SK-N-SH (cell line): ENCODE measurements at regions not wholly inside any gene's neighbourhood (a gene's known extent, or its start where the extent isn't known, plus 50 kb on each side); places are given as distances from the start of the nearest gene placed in this dataset.

Source experiments
- CTCF ChIA-PET: fragments of 300-600, 350-600 bp; formaldehyde crosslinking; extraction: SDS; loops from one replicate; lab custom pipeline; 2021; lab: Yijun Ruan, JAX
- POLR2A ChIA-PET: fragments of 350-600 bp; sonication (Branson Sonifier 250); formaldehyde crosslinking; extraction: SDS; loops from one replicate; lab custom pipeline; 2020; ENCODE audit warnings: antibody characterized with exemption, inconsistent platforms; lab: Yijun Ruan, JAX
- DNase-seq: peaks from one replicate; pipeline ENCODE4 v3.0.0; 2012
- H2AFZ ChIP-seq: fragments of 200-600 bp; sonication (generic); 2 replicates; pipeline ENCODE4 v1.8.1; 2016; ENCODE audit warnings: antibody characterized with exemption, mild to moderate bottlenecking, low read depth
- H3F3A ChIP-seq: fragments of 200-600 bp; sonication (generic); replicated peaks from 2 replicates; pipeline ENCODE3; 2016; ENCODE audit warnings: antibody characterized with exemption, mild to moderate bottlenecking; ENCODE audit not compliant: insufficient read depth
- H3K27ac ChIP-seq, 2 experiments: fragments of 200-500 bp in 1 of 2; fragments of 200-600 bp in 1 of 2; sonication (Bioruptor generic) in 1 of 2; sonication (generic), shearing (Covaris generic) in 1 of 2; 2 replicates each; pipeline versions ENCODE4 v1.5.1 to v1.6.1; 2014 to 2016; ENCODE audit warnings: low read depth in 2 of 2, inconsistent platforms in 1 of 2, low read length in 1 of 2, mild to moderate bottlenecking in 1 of 2, mixed read lengths in 1 of 2
- H3K27me3 ChIP-seq: fragments of 200-600 bp; sonication (generic), shearing (Covaris generic); 2 replicates; pipeline ENCODE4 v1.6.1; 2016; ENCODE audit warnings: mixed run types; ENCODE audit not compliant: insufficient read depth
- H3K36me3 ChIP-seq, 2 experiments: fragments of 200-500 bp in 1 of 2; fragments of 200-600 bp in 1 of 2; sonication (Bioruptor generic) in 1 of 2; sonication (generic) in 1 of 2; replicated peaks in 1 of 2; 2 replicates each; pipeline versions ENCODE3 to v1.5.1; 2014 to 2016; ENCODE audit warnings: low read length in 1 of 2, mild to moderate bottlenecking in 1 of 2; ENCODE audit not compliant: insufficient read depth in 2 of 2, control insufficient read depth in 1 of 2
- H3K4me1 ChIP-seq, 2 experiments: fragments of 200-500 bp in 1 of 2; fragments of 200-600 bp in 1 of 2; sonication (Bioruptor generic) in 1 of 2; sonication (generic), shearing (Covaris generic) in 1 of 2; 2 replicates each; pipeline versions ENCODE4 v1.5.1 to v1.6.1; 2014 to 2016; ENCODE audit warnings: low read depth in 1 of 2, low read length in 1 of 2, mixed run types in 1 of 2; ENCODE audit not compliant: insufficient read depth in 2 of 2, control insufficient read depth in 1 of 2
- H3K4me2 ChIP-seq: fragments of 200-600 bp; sonication (generic), shearing (Covaris generic); 2 replicates; pipeline ENCODE4 v1.6.1; 2017; ENCODE audit warnings: mixed run types
- H3K4me3 ChIP-seq, 2 experiments: fragments of 200-500 bp in 1 of 2; fragments of 200-600 bp in 1 of 2; sonication (Bioruptor generic) in 1 of 2; sonication (generic), shearing (Covaris generic) in 1 of 2; 2 replicates each; pipeline versions ENCODE4 v1.5.1 to v1.8.1; 2014 to 2016; ENCODE audit warnings: low read depth in 2 of 2, inconsistent platforms in 1 of 2, low read length in 1 of 2, mild to moderate bottlenecking in 1 of 2, mixed read lengths in 1 of 2, moderate library complexity in 1 of 2
- H3K79me2 ChIP-seq: fragments of 200-600 bp; sonication (generic); 2 replicates; pipeline ENCODE4 v1.8.1; 2017; ENCODE audit warnings: mild to moderate bottlenecking; ENCODE audit not compliant: insufficient read depth
- H3K9ac ChIP-seq: fragments of 200-600 bp; sonication (generic); 2 replicates; pipeline ENCODE4 v1.6.1; 2017; ENCODE audit warnings: mixed run types
- H3K9me2 ChIP-seq: fragments of 200-600 bp; sonication (generic); 2 replicates; pipeline ENCODE4 v1.6.1; 2017; ENCODE audit warnings: mixed run types
- H3K9me3 ChIP-seq: fragments of 200-600 bp; sonication (generic); 2 replicates; pipeline ENCODE4 v1.6.1; 2017; ENCODE audit warnings: mixed run types, mild to moderate bottlenecking, moderate library complexity
- H4K20me1 ChIP-seq: fragments of 200-600 bp; sonication (generic); 2 replicates; pipeline ENCODE4 v1.6.1; 2017; ENCODE audit warnings: mild to moderate bottlenecking, mixed run types; ENCODE audit not compliant: insufficient read depth
- ELF1 ChIP-seq: IDR thresholded peaks from 2 replicates; pipeline ENCODE4 v1.4.0; 2012
- EP300 ChIP-seq, 2 experiments: IDR thresholded peaks; 2 replicates each; pipeline versions ENCODE4 v1.4.0 to v1.6.1; 2012; ENCODE audit warnings: borderline replicate concordance in 1 of 2, low read depth in 1 of 2, low read length in 1 of 2
- EZH2phosphoT487 ChIP-seq: fragments of 200-600 bp; sonication (generic); IDR thresholded peaks from 2 replicates; pipeline ENCODE4 v1.6.1; 2017; ENCODE audit warnings: low read depth, mixed run types, mild to moderate bottlenecking, antibody characterized with exemption, moderate library complexity, borderline replicate concordance
- FOSL2 ChIP-seq: IDR thresholded peaks from 2 replicates; pipeline ENCODE4 v1.4.0; 2012; ENCODE audit warnings: low read depth, mild to moderate bottlenecking, moderate library complexity, borderline replicate concordance
- JUND ChIP-seq: IDR thresholded peaks from 2 replicates; pipeline ENCODE4 v1.4.0; 2012
- PBX3 ChIP-seq: IDR thresholded peaks from 2 replicates; pipeline ENCODE4; 2012
- POLR2AphosphoS5 ChIP-seq: IDR thresholded peaks from 2 replicates; pipeline ENCODE4 v1.6.1; 2012; ENCODE audit warnings: low read depth, low read length
- RCOR1 ChIP-seq: fragments of 150-350 bp; IDR thresholded peaks from 2 replicates; pipeline ENCODE4 v1.6.1; 2017; ENCODE audit warnings: antibody characterized with exemption, low read length
- REST ChIP-seq: IDR thresholded peaks from 2 replicates; pipeline ENCODE4 v1.6.1; 2012; ENCODE audit warnings: mild to moderate bottlenecking, low read depth, low read length, moderate library complexity
- RFX5 ChIP-seq: IDR thresholded peaks from 2 replicates; pipeline ENCODE4 v1.6.1; 2012; ENCODE audit warnings: mild to moderate bottlenecking, improper control_type of control experiment, low read length
- SMC3 ChIP-seq: IDR thresholded peaks from 2 replicates; pipeline ENCODE4 v1.6.1; 2012; ENCODE audit warnings: low read depth, low read length, improper control_type of control experiment
- TCF12 ChIP-seq: IDR thresholded peaks from 2 replicates; pipeline ENCODE4 v1.4.0; 2012
- YY1 ChIP-seq: IDR thresholded peaks from 2 replicates; pipeline ENCODE4 v1.4.0; 2012; ENCODE audit warnings: low read depth, mild to moderate bottlenecking
- WGBS: methylation state at CpG from one replicate; pipeline ENCODE4 v1.1.6; 2017; ENCODE audit warnings: low lambda C conversion rate; 5-methylcytosine and 5-hydroxymethylcytosine counted together

- TF ChIP-seq EP300 (IDR thresholded peaks at IDR 0.05; ENCODE audit: borderline replicate concordance in 1 of 2, low read depth in 1 of 2, low read length in 1 of 2), result peak; percentile 33 to 77; a peak in 3 of 4 replicates
- TF ChIP-seq YY1, result no peak
- TF ChIP-seq TCF12, result peak; percentile 65
- TF ChIP-seq JUND, result peak; percentile 35
- TF ChIP-seq REST, result no peak
- TF ChIP-seq ELF1, result no peak
- TF ChIP-seq FOSL2, result 0 out of 2 replicates have a peak, but pooled peaks have one; percentile 12
- TF ChIP-seq RCOR1, result 0 out of 2 replicates have a peak, but pooled peaks have one; percentile 16
- no peak for TF ChIP-seq SMC3
- TF ChIP-seq PBX3, result peak; percentile 64
- no peak for TF ChIP-seq EZH2phosphoT487
Measured at GRCh38 chr7:85510287-85510686, 323.4 kb upstream of the SEMA3D start (continued).

- no peaks in the 10 kb centered on the region for H3K36me3 ChIP-seq
- H2AFZ ChIP-seq, result peak overlapping the region; percentile 16; the same call in 1 of the 2 replicates
- no peaks in the 10 kb centered on the region for H3K9me3 ChIP-seq
- H3K27me3 ChIP-seq, result no peaks in the 10 kb centered on the region
- H3K4me1 ChIP-seq, result peaks cover 0 to 10% of the 10 kb centered on the region in 2 experiments; a peak in 2 of 4 replicates
- no peaks in the 10 kb centered on the region for H3F3A ChIP-seq
- CTCF ChIA-PET, result interaction anchor here (1.7 kb wide), 1 partner anchor 240 kb away, joined by 4 read pairs; no protein-coding TSS in a partner anchor
- WGBS, result 87% methylated on average over 2 of the region's 2 CpGs
- no peak overlapping the region for H3K4me3 ChIP-seq
- TF ChIP-seq RFX5 (no peak), PBX3 (0 out of 2 replicates have a peak, but pooled peaks have one; percentile 6), POLR2AphosphoS5 (no peak)
- H3K9me2 ChIP-seq, result no peaks in the 10 kb centered on the region
- peak overlapping the region; percentile 17 to 19; a peak in 2 of 4 replicates for H3K27ac ChIP-seq
- H4K20me1 ChIP-seq, result no peaks in the 10 kb centered on the region
- H3K79me2 ChIP-seq, result no peaks in the 10 kb centered on the region
- H3K4me2 ChIP-seq, result no peak overlapping the region
- no peak overlapping the region for H3K9ac ChIP-seq
- no peak for DNase-seq
- POLR2A ChIA-PET, result no interaction called here
Measured at GRCh38 chr7:85509476-85509875, 322.6 kb upstream of the SEMA3D start.
